ENCODE measurements at regions not wholly inside any gene's neighbourhood (a gene's known extent, or its start where the extent isn't known, plus 50 kb on each side); places are given as distances from the start of the nearest gene placed in this dataset.
"Not testable (repeated sequence)": the region's sequence is repeated elsewhere in the genome, so short reads cannot be mapped to it uniquely, and the experiment has no call there.

DNA sequence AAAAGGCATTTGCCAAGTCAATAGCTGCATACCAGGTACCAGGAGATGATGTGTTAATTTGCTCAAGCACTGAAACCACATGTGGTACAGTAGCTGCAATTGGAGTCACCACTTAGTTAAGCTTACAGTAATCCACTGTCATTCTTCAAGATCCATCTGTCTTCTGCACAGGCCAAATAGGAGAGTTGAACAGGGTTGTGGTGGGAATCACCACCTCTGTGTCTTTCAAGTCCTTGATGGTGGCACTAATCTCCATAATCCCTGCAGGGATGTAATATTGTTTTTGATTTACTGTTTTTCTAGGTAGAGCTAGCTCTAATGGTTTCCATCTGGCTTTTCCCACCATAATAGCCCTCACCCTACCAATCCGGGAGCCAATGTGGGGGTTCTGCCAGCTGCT is 91.9 kb downstream of the FCRL5 start:
- Histone ChIP-seq H3K4me3 (ENCODE audit: insufficient read depth, low read depth, low read length) (no peak overlapping the region), H3K4me1 (ENCODE audit: control insufficient read depth, insufficient read depth, low read length) (no peaks in the 10 kb centered on the region), H3K27ac (ENCODE audit: insufficient read depth, low read depth, low read length, poor library complexity, severe bottlenecking) (no peak overlapping the region), H3K9me3 (ENCODE audit: control insufficient read depth, low read length) (no peaks in the 10 kb centered on the region), H3K27me3 (ENCODE audit: control insufficient read depth, insufficient read depth, low read length, poor library complexity, severe bottlenecking) (no peaks in the 10 kb centered on the region), H3K36me3 (ENCODE audit: control insufficient read depth, insufficient read depth, low read length) (no peaks in the 10 kb centered on the region)
- WGBS, 2 experiments: 88 to 100% methylated on average over 1 of the region's 1 CpG

DNA sequence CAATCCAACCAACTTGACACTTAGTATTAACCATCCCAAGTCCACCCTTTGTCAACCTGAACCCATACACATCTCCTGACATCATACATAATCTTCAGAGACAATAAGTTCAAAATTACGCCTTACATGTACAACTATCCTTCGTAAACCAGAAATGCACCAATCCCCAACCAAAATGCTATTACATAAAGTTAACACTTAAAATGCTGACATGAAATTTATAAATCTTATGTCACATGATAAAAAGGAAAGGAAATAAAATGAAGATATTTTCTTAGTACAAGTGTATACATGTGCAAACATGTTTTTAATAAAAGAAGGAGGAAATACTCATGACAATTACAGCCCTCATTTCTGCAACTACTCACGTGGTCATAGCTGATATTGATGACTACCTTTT is 95.0 kb downstream of the FCRL5 start:
- H3K27me3 ChIP-seq (ENCODE audit: control insufficient read depth, insufficient read depth, low read length, poor library complexity, severe bottlenecking): no peaks in the 10 kb centered on the region
- H3K4me1 ChIP-seq (ENCODE audit: control insufficient read depth, insufficient read depth, low read length): no peaks in the 10 kb centered on the region
- no peak overlapping the region for H3K4me3 ChIP-seq (ENCODE audit: insufficient read depth, low read depth, low read length)
- no peaks in the 10 kb centered on the region for H3K9me3 ChIP-seq (ENCODE audit: control insufficient read depth, low read length)
- H3K36me3 ChIP-seq (ENCODE audit: control insufficient read depth, insufficient read depth, low read length): no peaks in the 10 kb centered on the region
- 91 to 100% methylated on average over 2 to 3 of the region's 3 CpGs for whole genome bisulfite sequencing, 2 experiments
- H3K27ac ChIP-seq (ENCODE audit: insufficient read depth, low read depth, low read length, poor library complexity, severe bottlenecking): no peak overlapping the region

DNA sequence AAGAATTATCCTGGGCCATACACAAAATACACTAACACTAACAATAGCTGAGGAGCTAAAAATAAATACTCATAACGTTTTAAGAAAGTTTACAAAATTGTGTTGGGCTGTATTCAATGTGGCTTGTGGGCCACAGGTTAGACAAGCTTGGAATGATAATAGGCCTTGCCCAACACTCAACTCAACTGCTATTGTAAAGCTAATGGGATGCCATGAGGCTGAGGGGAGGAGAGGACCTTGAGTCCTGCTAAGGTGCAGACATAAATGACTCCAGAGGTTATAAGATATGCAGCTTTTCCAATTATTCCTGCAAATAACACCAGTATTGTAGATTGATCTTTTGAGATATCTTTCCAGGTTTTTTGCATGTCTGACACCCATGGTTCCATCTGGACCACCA is 97.0 kb downstream of the FCRL5 start:
- no peak overlapping the region for H3K4me3 ChIP-seq (ENCODE audit: insufficient read depth, low read depth, low read length)
- H3K4me1 ChIP-seq (ENCODE audit: control insufficient read depth, insufficient read depth, low read length): no peaks in the 10 kb centered on the region
- H3K27ac ChIP-seq (ENCODE audit: insufficient read depth, low read depth, low read length, poor library complexity, severe bottlenecking): no peak overlapping the region
- no peaks in the 10 kb centered on the region for H3K36me3 ChIP-seq (ENCODE audit: control insufficient read depth, insufficient read depth, low read length)
- 22 to 67% methylated on average over 1 of the region's 1 CpG for WGBS, 2 experiments
- H3K9me3 ChIP-seq (ENCODE audit: control insufficient read depth, low read length): no peaks in the 10 kb centered on the region
- H3K27me3 ChIP-seq (ENCODE audit: control insufficient read depth, insufficient read depth, low read length, poor library complexity, severe bottlenecking): no peaks in the 10 kb centered on the region

DNA sequence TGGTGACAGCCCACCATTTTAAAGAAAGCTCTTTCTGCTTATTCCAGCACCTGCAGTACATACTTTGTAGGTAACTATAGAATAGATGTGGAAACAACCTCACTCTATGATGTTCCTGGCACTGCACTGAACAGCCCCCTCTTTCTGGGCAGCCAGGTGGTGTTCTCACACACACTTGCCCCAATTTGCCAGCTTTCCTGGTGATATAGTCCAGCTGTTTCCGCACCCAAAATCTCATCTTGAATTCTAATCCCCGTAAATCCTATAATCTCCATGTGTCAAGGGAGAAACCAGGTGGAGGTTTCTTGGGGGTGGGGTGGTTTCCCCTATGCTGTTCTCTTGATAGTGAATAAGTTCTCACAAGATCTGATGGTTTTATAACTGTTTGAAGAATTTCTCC is 102.2 kb downstream of the FCRL5 start:
- Histone ChIP-seq H3K27me3 (ENCODE audit: control insufficient read depth, insufficient read depth, low read length, poor library complexity, severe bottlenecking) (no peaks in the 10 kb centered on the region), H3K9me3 (ENCODE audit: control insufficient read depth, low read length) (no peaks in the 10 kb centered on the region), H3K4me1 (ENCODE audit: control insufficient read depth, insufficient read depth, low read length) (no peaks in the 10 kb centered on the region), H3K4me3 (ENCODE audit: insufficient read depth, low read depth, low read length) (no peak overlapping the region), H3K36me3 (ENCODE audit: control insufficient read depth, insufficient read depth, low read length) (no peaks in the 10 kb centered on the region), H3K27ac (ENCODE audit: insufficient read depth, low read depth, low read length, poor library complexity, severe bottlenecking) (no peak overlapping the region)
- WGBS, 2 experiments: 60 to 88% methylated on average over 1 to 2 of the region's 2 CpGs

DNA sequence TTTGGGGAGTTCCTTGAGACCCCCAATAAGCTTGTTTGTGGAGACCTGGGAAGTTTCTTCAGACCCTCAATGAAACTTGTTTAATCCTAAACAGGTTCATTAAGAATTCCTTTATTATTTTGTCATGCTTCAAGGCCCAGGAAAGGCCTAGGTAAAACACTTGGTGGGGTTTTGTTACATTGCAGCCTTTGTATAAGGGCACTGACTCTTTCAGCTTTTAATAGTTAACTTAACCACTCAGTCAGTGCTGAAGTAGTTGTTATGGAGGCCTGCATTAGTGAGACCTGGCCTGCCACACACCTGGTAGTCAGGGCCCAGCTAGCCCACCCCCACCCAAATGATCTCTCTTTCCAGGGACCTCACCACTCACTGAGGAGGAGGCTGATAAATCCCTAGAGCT is 103.7 kb downstream of the FCRL5 start:
- no peaks in the 10 kb centered on the region for H3K4me1 ChIP-seq (ENCODE audit: control insufficient read depth, insufficient read depth, low read length)
- H3K27me3 ChIP-seq (ENCODE audit: control insufficient read depth, insufficient read depth, low read length, poor library complexity, severe bottlenecking): no peaks in the 10 kb centered on the region
- no peaks in the 10 kb centered on the region for H3K36me3 ChIP-seq (ENCODE audit: control insufficient read depth, insufficient read depth, low read length)
- H3K4me3 ChIP-seq (ENCODE audit: insufficient read depth, low read depth, low read length): no peak overlapping the region
- H3K27ac ChIP-seq (ENCODE audit: insufficient read depth, low read depth, low read length, poor library complexity, severe bottlenecking): no peak overlapping the region
- no peaks in the 10 kb centered on the region for H3K9me3 ChIP-seq (ENCODE audit: control insufficient read depth, low read length)

DNA sequence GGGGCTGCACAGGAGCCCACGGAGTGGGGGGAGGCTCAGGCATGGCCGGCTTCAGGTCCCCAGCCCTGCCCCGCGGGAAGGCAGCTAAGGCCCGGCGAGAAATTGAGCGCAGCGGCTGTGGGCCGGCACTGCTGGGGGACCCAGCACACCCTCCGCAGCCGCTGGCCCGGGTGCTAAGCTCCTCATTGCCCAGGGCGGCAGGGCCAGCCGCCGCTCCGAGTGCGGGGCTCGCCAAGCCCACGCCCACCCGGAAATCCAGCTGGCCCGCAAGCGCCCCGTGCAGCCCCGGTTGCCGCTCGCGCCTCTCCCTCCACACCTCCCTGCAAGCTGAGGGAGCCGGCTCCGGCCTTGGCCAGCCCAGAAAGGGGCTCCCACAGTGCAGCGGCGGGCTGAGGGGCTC is 106.0 kb downstream of the FCRL5 start:
- not testable (repeated sequence) for H3K4me3 ChIP-seq (ENCODE audit: insufficient read depth, low read depth, low read length); H3K27ac ChIP-seq (ENCODE audit: insufficient read depth, low read depth, low read length, poor library complexity, severe bottlenecking); H3K27me3 ChIP-seq (ENCODE audit: control insufficient read depth, insufficient read depth, low read length, poor library complexity, severe bottlenecking); H3K4me1 ChIP-seq (ENCODE audit: control insufficient read depth, insufficient read depth, low read length); H3K9me3 ChIP-seq (ENCODE audit: control insufficient read depth, low read length); H3K36me3 ChIP-seq (ENCODE audit: control insufficient read depth, insufficient read depth, low read length)
- 95 to 97% methylated on average over 31 of the region's 31 CpGs for WGBS, 2 experiments

DNA sequence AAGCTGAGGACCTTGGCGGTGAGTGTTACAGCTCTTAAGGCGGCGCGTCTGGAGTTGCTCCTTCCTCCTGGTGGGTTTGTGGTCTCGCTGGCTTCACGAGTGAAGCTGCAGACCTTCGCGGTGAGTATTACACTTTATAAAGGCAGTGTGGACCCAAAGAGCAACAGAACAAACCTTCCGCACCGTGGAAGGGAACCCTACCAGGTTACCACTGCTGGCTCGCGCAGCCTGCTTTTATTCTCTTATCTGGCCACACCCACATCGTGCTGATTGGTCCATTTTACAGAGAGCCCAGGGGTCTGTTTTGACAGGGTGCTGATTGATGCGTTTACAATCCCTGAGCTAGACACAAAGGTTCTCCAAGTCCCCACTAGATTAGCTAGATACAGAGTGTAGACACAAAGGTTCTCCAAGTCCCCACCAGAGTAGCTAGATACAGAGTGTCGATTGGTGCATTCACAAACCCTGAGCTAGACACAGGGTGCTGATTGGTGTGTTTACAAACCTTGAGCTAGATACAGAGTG is 106.6 kb downstream of the FCRL5 start:
- not testable (repeated sequence) for H3K4me1 ChIP-seq (ENCODE audit: control insufficient read depth, insufficient read depth, low read length); H3K36me3 ChIP-seq (ENCODE audit: control insufficient read depth, insufficient read depth, low read length); H3K27me3 ChIP-seq (ENCODE audit: control insufficient read depth, insufficient read depth, low read length, poor library complexity, severe bottlenecking); H3K27ac ChIP-seq (ENCODE audit: insufficient read depth, low read depth, low read length, poor library complexity, severe bottlenecking); H3K4me3 ChIP-seq (ENCODE audit: insufficient read depth, low read depth, low read length); H3K9me3 ChIP-seq (ENCODE audit: control insufficient read depth, low read length)
- 95 to 97% methylated on average over 14 of the region's 15 CpGs for WGBS, 2 experiments

DNA sequence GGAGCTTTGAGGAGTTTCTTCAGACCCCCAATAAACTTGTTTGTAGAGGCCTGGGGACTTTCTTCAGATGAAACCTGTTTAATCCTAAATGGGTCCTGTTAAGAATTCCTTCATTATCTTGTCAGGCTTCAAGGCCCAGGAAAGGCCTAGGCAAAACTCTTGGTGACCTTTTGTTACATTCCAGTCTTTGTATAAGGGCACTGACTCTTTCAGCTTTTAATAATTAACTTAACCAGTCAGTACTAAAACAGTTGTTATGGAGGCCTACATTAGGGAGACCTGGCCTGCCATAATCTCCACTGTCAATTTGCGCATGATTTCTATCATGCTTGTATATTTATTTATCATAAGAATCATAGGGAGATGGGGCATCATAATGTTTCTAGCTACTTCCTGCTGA is 110.2 kb downstream of the FCRL5 start:
- Histone ChIP-seq H3K9me3 (ENCODE audit: control insufficient read depth, low read length) (no peaks in the 10 kb centered on the region), H3K27ac (ENCODE audit: insufficient read depth, low read depth, low read length, poor library complexity, severe bottlenecking) (peak overlapping the region; percentile 42), H3K36me3 (ENCODE audit: control insufficient read depth, insufficient read depth, low read length) (no peaks in the 10 kb centered on the region), H3K27me3 (ENCODE audit: control insufficient read depth, insufficient read depth, low read length, poor library complexity, severe bottlenecking) (no peaks in the 10 kb centered on the region), H3K4me1 (ENCODE audit: control insufficient read depth, insufficient read depth, low read length) (peaks cover 3% of the 10 kb centered on the region), H3K4me3 (ENCODE audit: insufficient read depth, low read depth, low read length) (no peak overlapping the region)
- 100% methylated on average over 1 of the region's 1 CpG; no CpG with 5 or more reads in 1 of the 2 experiments for WGBS, 2 experiments

DNA sequence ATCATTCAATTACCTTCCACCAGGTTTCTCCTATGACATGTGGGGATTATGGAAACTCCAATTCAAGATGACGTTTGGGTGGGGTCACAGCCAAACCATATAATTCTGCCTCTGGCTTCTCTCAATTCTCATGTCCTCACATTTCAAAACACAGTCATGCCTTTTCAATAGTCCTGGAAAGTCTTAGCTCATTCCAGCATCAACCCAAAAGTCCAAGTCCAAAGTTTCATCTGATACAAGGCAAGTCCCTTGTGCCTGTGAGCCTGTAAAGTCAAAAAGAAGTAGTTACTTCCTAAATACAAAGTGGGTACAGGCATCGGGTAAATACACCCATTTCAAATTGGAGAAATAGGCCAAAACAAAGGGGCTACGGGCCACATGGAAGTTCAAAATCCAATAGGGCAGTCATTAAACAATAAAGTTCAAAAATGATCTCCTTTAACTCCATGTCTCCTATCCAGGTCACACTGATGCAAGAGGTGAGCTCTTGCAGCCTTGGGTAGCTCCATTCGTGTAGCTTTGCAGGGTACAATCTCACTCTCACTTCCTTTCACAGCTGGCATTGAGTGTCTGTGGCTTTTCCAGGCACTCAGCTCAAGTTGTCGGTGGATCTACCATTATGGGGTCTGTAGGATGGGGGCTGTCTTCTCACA is 112.9 kb downstream of the FCRL5 start:
- Histone ChIP-seq H3K9me3 (ENCODE audit: control insufficient read depth, low read length) (no peaks in the 10 kb centered on the region), H3K4me3 (ENCODE audit: insufficient read depth, low read depth, low read length) (no peak overlapping the region), H3K27me3 (ENCODE audit: control insufficient read depth, insufficient read depth, low read length, poor library complexity, severe bottlenecking) (no peaks in the 10 kb centered on the region), H3K27ac (ENCODE audit: insufficient read depth, low read depth, low read length, poor library complexity, severe bottlenecking) (no peak overlapping the region), H3K36me3 (ENCODE audit: control insufficient read depth, insufficient read depth, low read length) (no peaks in the 10 kb centered on the region), H3K4me1 (ENCODE audit: control insufficient read depth, insufficient read depth, low read length) (peaks cover 3% of the 10 kb centered on the region)
- 93 to 95% methylated on average over 5 of the region's 5 CpGs for WGBS, 2 experiments

DNA sequence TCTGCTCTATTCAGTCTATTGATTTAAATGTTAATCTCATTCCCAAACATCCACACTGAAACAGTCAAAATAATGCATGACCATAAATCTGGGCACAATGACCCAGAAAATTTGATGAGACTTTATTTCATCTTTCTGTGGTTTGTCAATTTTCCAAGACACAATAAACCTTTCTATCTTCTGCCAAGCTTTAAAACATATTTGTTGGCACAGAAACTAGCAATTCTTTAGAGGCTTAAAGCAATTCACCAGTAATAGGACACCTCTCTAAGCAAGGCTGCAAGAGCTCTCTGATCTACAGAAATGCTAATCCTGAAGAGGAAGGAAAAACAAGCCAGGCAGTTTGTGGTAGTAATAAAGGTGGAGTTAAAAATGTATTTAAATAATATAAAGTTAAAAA is 113.7 kb downstream of the FCRL5 start:
- peaks cover 3% of the 10 kb centered on the region for H3K4me1 ChIP-seq (ENCODE audit: control insufficient read depth, insufficient read depth, low read length)
- no peak overlapping the region for H3K4me3 ChIP-seq (ENCODE audit: insufficient read depth, low read depth, low read length)
- no peaks in the 10 kb centered on the region for H3K27me3 ChIP-seq (ENCODE audit: control insufficient read depth, insufficient read depth, low read length, poor library complexity, severe bottlenecking)
- H3K36me3 ChIP-seq (ENCODE audit: control insufficient read depth, insufficient read depth, low read length): no peaks in the 10 kb centered on the region
- H3K27ac ChIP-seq (ENCODE audit: insufficient read depth, low read depth, low read length, poor library complexity, severe bottlenecking): no peak overlapping the region
- no peaks in the 10 kb centered on the region for H3K9me3 ChIP-seq (ENCODE audit: control insufficient read depth, low read length)

DNA sequence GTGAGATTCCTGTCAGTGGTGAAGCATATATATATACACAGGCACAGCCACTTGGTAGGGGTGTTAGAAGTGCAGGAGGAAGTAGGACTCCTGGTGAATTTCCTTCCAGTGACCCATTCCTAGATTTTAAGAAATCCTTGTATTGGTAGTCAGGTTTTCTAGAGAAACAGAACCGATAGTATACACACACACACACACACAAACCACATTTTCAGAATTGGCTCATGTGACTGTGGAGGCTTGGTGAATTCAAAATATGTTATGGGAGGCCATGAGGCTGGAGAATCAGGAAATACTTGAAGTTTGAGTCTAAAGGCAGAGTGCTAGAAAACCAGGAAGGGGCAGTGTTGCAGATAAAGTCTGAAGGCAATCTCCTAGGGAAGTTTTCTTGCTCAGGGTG is 114.2 kb downstream of the FCRL5 start:
- Histone ChIP-seq H3K27ac (ENCODE audit: insufficient read depth, low read depth, low read length, poor library complexity, severe bottlenecking) (no peak overlapping the region), H3K27me3 (ENCODE audit: control insufficient read depth, insufficient read depth, low read length, poor library complexity, severe bottlenecking) (no peaks in the 10 kb centered on the region)

More for the DNA sequence above, 114.2 kb downstream of the FCRL5 start:
- H3K4me3 ChIP-seq (ENCODE audit: insufficient read depth, low read depth, low read length): no peak overlapping the region
- H3K9me3 ChIP-seq (ENCODE audit: control insufficient read depth, low read length): no peaks in the 10 kb centered on the region
- no CpG with 5 or more reads among the region's 1 CpG for WGBS, 2 experiments
- no peaks in the 10 kb centered on the region for H3K36me3 ChIP-seq (ENCODE audit: control insufficient read depth, insufficient read depth, low read length)
- H3K4me1 ChIP-seq (ENCODE audit: control insufficient read depth, insufficient read depth, low read length): peaks cover 3% of the 10 kb centered on the region
